SU-DHL-6 (cell line): ENCODE measurements at regions not wholly inside any gene's neighbourhood (a gene's known extent, or its start where the extent isn't known, plus 50 kb on each side); places are given as distances from the start of the nearest gene placed in this dataset.

Experiments used
- H2AFZ ChIP-seq: fragments of 200-600 bp; sonication (generic); 2 replicates; pipeline ENCODE4 v1.6.1; 2014; ENCODE audit warnings: low read depth, mild to moderate bottlenecking, moderate library complexity, mixed read lengths, antibody characterized with exemption, low read length; ENCODE audit not compliant: severe bottlenecking
- H3F3A ChIP-seq: fragments of 200-600 bp; shearing (Covaris generic); 2 replicates; pipeline ENCODE4 v1.6.0; 2016; ENCODE audit warnings: antibody characterized with exemption, mild to moderate bottlenecking; ENCODE audit not compliant: insufficient read depth
- H3K27ac ChIP-seq: fragments of 200-600 bp; sonication (generic); 2 replicates; pipeline ENCODE4 v1.5.1; 2016; ENCODE audit warnings: low read depth, mild to moderate bottlenecking, low read length, moderate library complexity, mixed read lengths
- H3K27me3 ChIP-seq: fragments of 200-600 bp; sonication (generic), shearing (Covaris generic); 2 replicates; pipeline ENCODE4 v1.6.0; 2014; ENCODE audit warnings: mild to moderate bottlenecking, low read length
- H3K36me3 ChIP-seq: fragments of 200-600 bp; sonication (generic); 2 replicates; pipeline ENCODE4 v1.6.1; 2014; ENCODE audit warnings: mild to moderate bottlenecking, low read length, mixed read lengths
- H3K4me2 ChIP-seq: fragments of 300-600, 200-600 bp; shearing (Covaris generic), sonication (generic); 2 replicates; pipeline ENCODE4 v1.6.0; 2014; ENCODE audit warnings: low read length, low read depth, mild to moderate bottlenecking; ENCODE audit not compliant: poor library complexity, severe bottlenecking
- H3K4me3 ChIP-seq: fragments of 200-600 bp; sonication (generic); 2 replicates; pipeline ENCODE4 v1.5.1; 2014; ENCODE audit warnings: antibody characterized with exemption, low read length, mild to moderate bottlenecking, mixed read lengths; ENCODE audit not compliant: insufficient read depth, poor library complexity, severe bottlenecking
- H3K79me2 ChIP-seq: fragments of 200-600 bp; sonication (generic); 2 replicates; pipeline ENCODE4 v1.6.1; 2014; ENCODE audit warnings: mild to moderate bottlenecking, low read length, moderate library complexity; ENCODE audit not compliant: insufficient read depth
- H3K9ac ChIP-seq: fragments of 200-600 bp; sonication (generic); 2 replicates; pipeline ENCODE4 v1.7.0; 2014; ENCODE audit warnings: mild to moderate bottlenecking, low read length
- H3K9me2 ChIP-seq: fragments of 200-600 bp; sonication (generic); replicated peaks from 2 replicates; pipeline ENCODE4 v1.6.1; 2014; ENCODE audit warnings: low read length; ENCODE audit not compliant: insufficient read depth
- H3K9me3 ChIP-seq: fragments of 200-600 bp; sonication (generic); 2 replicates; pipeline ENCODE4 v1.6.1; 2014; ENCODE audit warnings: low read length, mixed read lengths; ENCODE audit not compliant: insufficient read depth
- H4K20me1 ChIP-seq: fragments of 200-600 bp; sonication (generic); 2 replicates; pipeline ENCODE4 v1.6.1; 2014; ENCODE audit warnings: low read depth, mild to moderate bottlenecking, antibody characterized with exemption, low read length, moderate library complexity, mixed read lengths
- CTCF ChIP-seq: fragments of 200-600 bp; sonication (generic); IDR thresholded peaks from one replicate; pipeline ENCODE4 v1.5.1; 2017; ENCODE audit warnings: antibody characterized with exemption, mild to moderate bottlenecking, low read length, moderate library complexity; ENCODE audit not compliant: insufficient read depth, poor library complexity, severe bottlenecking
- EZH2phosphoT487 ChIP-seq: fragments of 200-600 bp; sonication (generic), shearing (Covaris generic); conservative IDR thresholded peaks from 2 replicates; pipeline ENCODE4 v1.6.1; 2018; ENCODE audit warnings: mild to moderate bottlenecking, antibody characterized with exemption, low read length, moderate library complexity, mixed read lengths

GRCh38 chr2:236843161-236843968 lies 242.3 kb upstream of the COPS8 start:
- H3K9ac ChIP-seq, result no peak overlapping the region
- H3K9me2 ChIP-seq, result no peaks in the 10 kb centered on the region
- no peak overlapping the region for H3K27ac ChIP-seq
- H3K79me2 ChIP-seq, result no peaks in the 10 kb centered on the region
- H3K4me3 ChIP-seq, result no peak overlapping the region
- no peak for TF ChIP-seq CTCF
- H3F3A ChIP-seq, result no peaks in the 10 kb centered on the region
- no peaks in the 10 kb centered on the region for H3K9me3 ChIP-seq
- H3K36me3 ChIP-seq, result no peaks in the 10 kb centered on the region
- H3K27me3 ChIP-seq, result no peaks in the 10 kb centered on the region
- H2AFZ ChIP-seq, result no peak overlapping the region
- H3K4me2 ChIP-seq, result no peak overlapping the region
- no peaks in the 10 kb centered on the region for H4K20me1 ChIP-seq

GRCh38 chr2:236844711-236845110 lies 241.0 kb upstream of the COPS8 start:
- Histone ChIP-seq H3K27me3 (no peaks in the 10 kb centered on the region), H3K9me3 (no peaks in the 10 kb centered on the region), H3K36me3 (no peaks in the 10 kb centered on the region), H3K9ac (no peak overlapping the region), H3K27ac (no peak overlapping the region), H2AFZ (no peak overlapping the region), H3K79me2 (no peaks in the 10 kb centered on the region), H3K4me2 (no peak overlapping the region), H4K20me1 (no peaks in the 10 kb centered on the region), H3F3A (no peaks in the 10 kb centered on the region), H3K9me2 (no peaks in the 10 kb centered on the region), H3K4me3 (no peak overlapping the region)
- TF ChIP-seq EZH2phosphoT487, result no peak
- TF ChIP-seq CTCF, result no peak

DNA sequence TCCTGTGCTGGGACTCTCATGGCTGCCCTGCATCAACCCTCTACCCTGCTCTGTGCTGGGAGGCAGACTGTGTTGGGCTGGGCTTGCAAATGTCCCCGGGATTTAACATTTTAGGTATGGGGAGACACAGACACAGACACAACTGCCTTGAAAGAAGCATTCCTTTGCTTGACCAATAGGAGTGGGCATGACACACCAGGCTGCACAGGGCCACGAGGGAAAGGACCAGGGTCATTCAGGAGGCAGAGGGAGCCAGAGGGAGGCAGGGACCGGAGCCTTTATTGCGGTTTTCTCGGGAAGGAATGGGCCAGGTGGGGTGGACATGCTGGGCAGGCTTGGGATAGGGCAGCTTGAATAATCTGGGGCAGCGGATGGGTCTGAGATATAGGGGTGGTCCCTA lies 238.7 kb upstream of the COPS8 start:
- Histone ChIP-seq H3K4me2 (no peak overlapping the region), H3K27ac (no peak overlapping the region), H2AFZ (no peak overlapping the region), H3K27me3 (no peaks in the 10 kb centered on the region), H3K79me2 (no peaks in the 10 kb centered on the region), H3K9me3 (no peaks in the 10 kb centered on the region), H3K36me3 (no peaks in the 10 kb centered on the region), H3K9ac (no peak overlapping the region), H3F3A (no peaks in the 10 kb centered on the region), H3K4me3 (no peak overlapping the region), H3K9me2 (no peaks in the 10 kb centered on the region), H4K20me1 (no peaks in the 10 kb centered on the region)
- TF ChIP-seq CTCF (no peak), EZH2phosphoT487 (no peak)
